GM12878 (cell line): ENCODE measurements at regions not wholly inside any gene's neighbourhood (a gene's known extent, or its start where the extent isn't known, plus 50 kb on each side); places are given as distances from the start of the nearest gene placed in this dataset.

Source experiments
- ATAC-seq: fragments of 200-7000 bp; cut with Tn5 transposase; 3 replicates; pipeline ENCODE4 v1.9.1; 2020; ENCODE audit warnings: mild to moderate bottlenecking, moderate library complexity
- BruUV-seq: library from RNA; stranded (reverse); fragments of 400-500 nt; replicated peaks from 2 replicates; lab custom pipeline; 2021; lab: Mats Ljungman, UMichigan
- CTCF ChIA-PET: fragments of 300-600 bp; sonication (Branson Sonifier 250); formaldehyde crosslinking; extraction: SDS; loops from one replicate; lab custom pipeline; 2021; ENCODE audit warnings: inconsistent platforms; lab: Yijun Ruan, JAX
- POLR2A ChIA-PET: fragments of 350-600 bp; formaldehyde crosslinking; extraction: SDS; loops from one replicate; lab custom pipeline; 2021; ENCODE audit warnings: inconsistent platforms; lab: Charles Lee
- RAD21 ChIA-PET: fragments of 300-600 bp; sonication (Branson Sonifier 250); formaldehyde crosslinking; loops from one replicate; lab custom pipeline; 2023; ENCODE audit warnings: antibody characterized with exemption; ENCODE audit not compliant: unreplicated experiment; lab: Charles Lee
- SMC1A ChIA-PET: fragments of 300-600 bp; sonication (Branson Sonifier 250); formaldehyde crosslinking; loops from one replicate; lab custom pipeline; 2023; ENCODE audit not compliant: unreplicated experiment, uncharacterized antibody; lab: Charles Lee
- DNase-seq: peaks from one replicate; pipeline ENCODE4 v3.0.0-alpha.2; 2011; ENCODE audit warnings: low read depth, low spot score
- FAIRE-seq: peaks from 3 replicates; lab custom pipeline; 2011; peaks lifted over from hg19 to GRCh38; lab: Jason Lieb, UNC
- H2AFZ ChIP-seq: 2 replicates; pipeline ENCODE4 v1.6.0; 2011; ENCODE audit warnings: low read depth, low read length, control low read depth; ENCODE audit not compliant: control insufficient read depth
- H3K27ac ChIP-seq: 2 replicates; pipeline ENCODE4 v1.5.1; 2011; ENCODE audit warnings: control low read depth; ENCODE audit not compliant: control insufficient read depth, insufficient read depth
- H3K27me3 ChIP-seq, 2 experiments: replicated peaks in 1 of 2; 2 replicates each; pipeline versions ENCODE4 v1.6.0 to v1.6.1; 2011; ENCODE audit warnings: low read length in 1 of 2; ENCODE audit not compliant: control insufficient read depth in 2 of 2, insufficient read depth in 2 of 2
- H3K36me3 ChIP-seq, 2 experiments: 2 replicates each; pipeline ENCODE4 v1.5.1; 2011; ENCODE audit warnings: low read length in 1 of 2; ENCODE audit not compliant: control insufficient read depth in 2 of 2, insufficient read depth in 2 of 2
- H3K4me1 ChIP-seq: 2 replicates; pipeline ENCODE4 v1.6.1; 2011; ENCODE audit warnings: mild to moderate bottlenecking, low read length, moderate library complexity, mixed read lengths; ENCODE audit not compliant: control insufficient read depth, insufficient read depth
- H3K4me2 ChIP-seq: 2 replicates; pipeline ENCODE4 v1.6.0; 2011; ENCODE audit warnings: control low read depth; ENCODE audit not compliant: control insufficient read depth, insufficient read depth
- H3K4me3 ChIP-seq: fragments of 200-600 bp; sonication (generic); 2 replicates; pipeline ENCODE4 v1.5.1; 2016
- H3K79me2 ChIP-seq: 2 replicates; pipeline ENCODE4 v1.6.0; 2011; ENCODE audit warnings: low read length; ENCODE audit not compliant: control insufficient read depth, insufficient read depth
- H3K9ac ChIP-seq: 2 replicates; pipeline ENCODE4 v1.8.0; 2011; ENCODE audit warnings: low read length, control low read depth, mixed read lengths; ENCODE audit not compliant: control insufficient read depth, insufficient read depth
- H3K9me3 ChIP-seq: replicated peaks from 3 replicates; pipeline ENCODE4 v1.5.1; 2011; ENCODE audit warnings: mild to moderate bottlenecking, low read length; ENCODE audit not compliant: control insufficient read depth, insufficient read depth
- H4K20me1 ChIP-seq: 2 replicates; pipeline ENCODE4 v1.6.0; 2011; ENCODE audit not compliant: control insufficient read depth, insufficient read depth
- ATF2 ChIP-seq: IDR thresholded peaks from 2 replicates; pipeline ENCODE4 v1.6.1; 2012; ENCODE audit warnings: low read length, inconsistent platforms
- BRCA1 ChIP-seq: IDR thresholded peaks from 2 replicates; pipeline ENCODE4 v1.6.1; 2011; ENCODE audit warnings: low read depth, low read length, improper control_type of control experiment
- E4F1 ChIP-seq: fragments of 450-650 bp; IDR thresholded peaks from 2 replicates; pipeline ENCODE4 v1.6.1; 2018; ENCODE audit warnings: borderline replicate concordance, mild to moderate bottlenecking; ENCODE audit not compliant: partially characterized antibody
- HDAC6 ChIP-seq: fragments of 200-600 bp; sonication (generic); IDR thresholded peaks from one replicate; pipeline ENCODE4 v1.8.0; 2017; ENCODE audit warnings: antibody characterized with exemption; ENCODE audit not compliant: unreplicated experiment
- IKZF1 ChIP-seq: fragments of 450-650 bp; conservative IDR thresholded peaks from 2 replicates; pipeline ENCODE4 v1.6.1; 2017; ENCODE audit warnings: antibody characterized with exemption, mild to moderate bottlenecking
- NFXL1 ChIP-seq: fragments of 450-650 bp; IDR thresholded peaks from 2 replicates; pipeline ENCODE4 v1.6.1; 2017; ENCODE audit warnings: antibody characterized with exemption, mild to moderate bottlenecking, borderline replicate concordance
- NR2C2 ChIP-seq: IDR thresholded peaks from 2 replicates; pipeline ENCODE4 v1.6.1; 2011; ENCODE audit warnings: borderline replicate concordance, low read depth; ENCODE audit not compliant: control insufficient read depth, insufficient read length
- REST ChIP-seq: IDR thresholded peaks from 2 replicates; pipeline ENCODE4 v1.6.1; 2012; ENCODE audit warnings: mild to moderate bottlenecking, low read depth, low read length
- SIN3A ChIP-seq: IDR thresholded peaks from 2 replicates; pipeline ENCODE4 v1.6.1; 2012; ENCODE audit warnings: low read depth, low read length, improper control_type of control experiment
- TBL1XR1 ChIP-seq: IDR thresholded peaks from 2 replicates; pipeline ENCODE4 v1.6.1; 2012; ENCODE audit warnings: low read depth, low read length, improper control_type of control experiment
- TCF12 ChIP-seq: IDR thresholded peaks from 2 replicates; pipeline ENCODE4 v1.6.1; 2011; ENCODE audit warnings: low read depth, mild to moderate bottlenecking, low read length
- ZBTB40 ChIP-seq: fragments of 450-650 bp; IDR thresholded peaks from 2 replicates; pipeline ENCODE4 v1.6.1; 2016; ENCODE audit warnings: mild to moderate bottlenecking, moderate library complexity, borderline replicate concordance
- ZNF274 ChIP-seq: IDR thresholded peaks from one replicate; pipeline ENCODE4 v1.8.0; 2011; ENCODE audit not compliant: insufficient read length, insufficient read depth
- ZZZ3 ChIP-seq: IDR thresholded peaks from 2 replicates; pipeline ENCODE4 v1.6.1; 2011; ENCODE audit warnings: low read depth; ENCODE audit not compliant: control insufficient read depth, insufficient read length
- WGBS: methylation state at CpG from one replicate; pipeline ENCODE4 v1.1.6; 2016; ENCODE audit warnings: low lambda C conversion rate; ENCODE audit not compliant: insufficient replicate concordance, insufficient coverage; ENCODE audit errors: missing lambda C conversion rate; 5-methylcytosine and 5-hydroxymethylcytosine counted together
- in situ Hi-C: fragments of 300-500 bp; cut with MboI; formaldehyde crosslinking; loops from 9 replicates; pipeline ENCODE4 v1.14.3; 2018; ENCODE audit warnings: mixed read lengths
- intact Hi-C: fragments of 100-400 bp; cut with micrococcal nuclease; formaldehyde crosslinking; loops from one replicate; pipeline ENCODE4 v1.14.2; 2022; ENCODE audit not compliant: unreplicated experiment

GRCh38 chr3:56940976-56941375 is 119.5 kb upstream of the SPATA12 start:
- H3K79me2 ChIP-seq, result no peaks in the 10 kb centered on the region
- 51% methylated on average over 4 of the region's 4 CpGs for WGBS
- no peak overlapping the region for H2AFZ ChIP-seq
- H3K4me2 ChIP-seq, result no peak overlapping the region
- no peak overlapping the region for H3K27ac ChIP-seq
- RAD21 ChIA-PET, result no interaction called here
- no peak for FAIRE-seq
- no peaks in the 10 kb centered on the region for H3K27me3 ChIP-seq
- POLR2A ChIA-PET, result no interaction called here
- no TSS peak for BruUV-seq
- H4K20me1 ChIP-seq, result no peaks in the 10 kb centered on the region
- no peak overlapping the region for H3K9ac ChIP-seq
- in situ Hi-C loops (no loop called here), intact Hi-C loops (no loop called here)
- no peak overlapping the region for H3K4me3 ChIP-seq
- H3K36me3 ChIP-seq, result no peaks in the 10 kb centered on the region
- H3K4me1 ChIP-seq, result peaks cover 10% of the 10 kb centered on the region
- CTCF ChIA-PET, result interaction anchor here (0.6 kb wide), 1 partner anchor 19 kb away, joined by 5 read pairs; no protein-coding TSS in a partner anchor
- DNase-seq, result no peak
- ATAC-seq, result no peak
- SMC1A ChIA-PET, result interaction anchor here (0.6 to 1.1 kb wide), 2 partner anchors 13 to 83 kb away, joined by 3 read pairs; no protein-coding TSS in a partner anchor
- H3K9me3 ChIP-seq, result no peaks in the 10 kb centered on the region; the same call in 2 of the 3 replicates
- no peak for TF ChIP-seq TBL1XR1
- no peak for TF ChIP-seq ZNF274
- TF ChIP-seq E4F1, result no peak
- TF ChIP-seq ZZZ3, result no peak
- TF ChIP-seq SIN3A, result no peak
- no peak for TF ChIP-seq TCF12
- TF ChIP-seq ATF2, result no peak
- TF ChIP-seq NFXL1, result no peak
- no peak for TF ChIP-seq IKZF1
- no peak for TF ChIP-seq HDAC6
- TF ChIP-seq ZBTB40, result no peak
- TF ChIP-seq NR2C2, result no peak
- TF ChIP-seq REST, result no peak
- TF ChIP-seq BRCA1, result no peak
